AG10803 (cell line): ENCODE measurements at regions not wholly inside any gene's neighbourhood (a gene's known extent, or its start where the extent isn't known, plus 50 kb on each side); places are given as distances from the start of the nearest gene placed in this dataset.
"Not testable (repeated sequence)": the region's sequence is repeated elsewhere in the genome, so short reads cannot be mapped to it uniquely, and the experiment has no call there.

Experiments
- DNase-seq: peaks from one replicate; pipeline ENCODE4 v3.0.0; 2010; ENCODE audit warnings: low read depth
- H3K4me3 ChIP-seq: 2 replicates; pipeline ENCODE4 v1.5.1; 2011; ENCODE audit warnings: mild to moderate bottlenecking, low read length, control low read depth
- TF ChIP-seq, protein P1 (sequence below): conservative IDR thresholded peaks from 2 replicates; pipeline ENCODE4 v1.5.1; 2011; ENCODE audit warnings: mild to moderate bottlenecking, low read length, control low read depth, inconsistent platforms

DNA sequence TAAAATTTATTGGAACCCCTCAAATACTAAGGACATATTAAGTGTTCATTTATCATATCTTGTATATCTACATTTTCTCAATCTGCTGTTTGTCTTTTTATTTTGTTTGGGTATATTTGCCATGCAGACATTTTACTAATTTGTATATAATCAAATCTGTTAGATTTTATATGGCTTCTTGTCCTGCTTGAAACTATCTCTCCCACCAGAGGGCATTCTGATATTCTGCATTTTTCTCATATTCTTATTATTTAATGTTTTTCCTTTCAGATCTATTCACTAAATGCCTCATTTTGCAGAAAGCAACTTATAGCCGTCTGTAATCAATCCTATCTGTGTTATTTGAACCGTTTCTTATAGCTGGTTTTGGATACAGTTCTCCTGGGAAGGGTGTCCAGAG, 745.5 kb downstream of the LRRIQ3 start:
- TF ChIP-seq, protein P1, sequence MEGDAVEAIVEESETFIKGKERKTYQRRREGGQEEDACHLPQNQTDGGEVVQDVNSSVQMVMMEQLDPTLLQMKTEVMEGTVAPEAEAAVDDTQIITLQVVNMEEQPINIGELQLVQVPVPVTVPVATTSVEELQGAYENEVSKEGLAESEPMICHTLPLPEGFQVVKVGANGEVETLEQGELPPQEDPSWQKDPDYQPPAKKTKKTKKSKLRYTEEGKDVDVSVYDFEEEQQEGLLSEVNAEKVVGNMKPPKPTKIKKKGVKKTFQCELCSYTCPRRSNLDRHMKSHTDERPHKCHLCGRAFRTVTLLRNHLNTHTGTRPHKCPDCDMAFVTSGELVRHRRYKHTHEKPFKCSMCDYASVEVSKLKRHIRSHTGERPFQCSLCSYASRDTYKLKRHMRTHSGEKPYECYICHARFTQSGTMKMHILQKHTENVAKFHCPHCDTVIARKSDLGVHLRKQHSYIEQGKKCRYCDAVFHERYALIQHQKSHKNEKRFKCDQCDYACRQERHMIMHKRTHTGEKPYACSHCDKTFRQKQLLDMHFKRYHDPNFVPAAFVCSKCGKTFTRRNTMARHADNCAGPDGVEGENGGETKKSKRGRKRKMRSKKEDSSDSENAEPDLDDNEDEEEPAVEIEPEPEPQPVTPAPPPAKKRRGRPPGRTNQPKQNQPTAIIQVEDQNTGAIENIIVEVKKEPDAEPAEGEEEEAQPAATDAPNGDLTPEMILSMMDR = no peak
- no peak overlapping the region for H3K4me3 ChIP-seq
- no peak for DNase-seq

DNA sequence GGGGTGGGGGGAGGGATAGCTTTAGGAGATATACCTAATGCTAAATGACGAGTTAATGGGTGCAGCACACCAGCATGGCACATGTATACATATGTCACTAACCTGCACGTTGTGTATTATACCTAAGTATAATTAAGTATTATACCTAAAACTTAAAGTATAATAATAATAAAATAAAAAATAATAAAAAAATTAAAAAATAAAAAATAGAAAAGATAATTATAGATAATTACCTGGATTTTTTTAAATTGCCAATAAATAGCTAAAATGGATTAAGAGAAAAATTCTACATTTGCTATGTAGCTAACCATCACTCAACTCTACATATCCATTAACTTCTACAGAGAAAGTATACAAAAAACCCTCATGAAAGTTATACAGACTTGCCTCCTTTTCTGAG, 747.3 kb downstream of the LRRIQ3 start:
- H3K4me3 ChIP-seq, DNase-seq: not testable (repeated sequence)

DNA sequence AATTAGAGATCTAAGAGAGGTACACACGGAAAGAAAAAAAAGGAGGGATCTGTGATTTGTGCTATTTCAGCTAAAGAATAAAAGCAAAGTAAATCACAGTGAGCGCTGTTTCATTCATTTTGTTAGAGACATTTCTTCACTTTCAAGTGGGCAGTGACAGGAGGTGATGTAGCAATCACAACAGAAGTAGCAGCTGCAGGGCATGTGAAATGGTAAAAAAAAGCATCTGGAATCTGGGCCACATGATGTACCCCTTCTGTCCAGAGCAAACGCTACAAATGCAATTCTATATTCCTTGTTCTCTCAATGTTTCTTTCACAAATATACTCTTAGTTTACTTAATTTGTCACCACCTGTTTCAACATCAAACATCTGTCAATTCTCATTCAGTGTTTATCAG, 786.5 kb downstream of the LRRIQ3 start:
- TF ChIP-seq, protein P1 = no peak
- no peak for DNase-seq
- no peak overlapping the region for H3K4me3 ChIP-seq

DNA sequence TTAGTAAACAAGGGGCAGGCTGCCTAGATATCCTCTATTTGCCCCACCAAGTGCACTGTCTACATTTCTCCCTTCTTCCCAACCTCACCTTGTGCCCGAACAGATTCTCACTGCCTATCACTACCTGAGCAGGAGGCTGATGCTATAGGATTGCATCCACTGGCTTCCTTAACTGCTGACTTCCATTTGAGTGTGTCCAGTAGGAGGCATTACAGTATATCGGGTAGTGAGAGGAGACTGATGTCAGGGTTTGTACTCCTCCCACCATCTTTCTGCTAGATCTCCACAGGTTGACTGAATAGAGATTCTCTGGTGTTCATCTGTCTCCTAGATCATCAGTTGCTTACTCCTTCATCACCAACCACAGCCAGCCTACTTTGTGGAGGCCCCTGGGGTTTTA, 796.3 kb downstream of the LRRIQ3 start:
- no peak for DNase-seq
- H3K4me3 ChIP-seq = no peak overlapping the region
- TF ChIP-seq, protein P1 = no peak

DNA sequence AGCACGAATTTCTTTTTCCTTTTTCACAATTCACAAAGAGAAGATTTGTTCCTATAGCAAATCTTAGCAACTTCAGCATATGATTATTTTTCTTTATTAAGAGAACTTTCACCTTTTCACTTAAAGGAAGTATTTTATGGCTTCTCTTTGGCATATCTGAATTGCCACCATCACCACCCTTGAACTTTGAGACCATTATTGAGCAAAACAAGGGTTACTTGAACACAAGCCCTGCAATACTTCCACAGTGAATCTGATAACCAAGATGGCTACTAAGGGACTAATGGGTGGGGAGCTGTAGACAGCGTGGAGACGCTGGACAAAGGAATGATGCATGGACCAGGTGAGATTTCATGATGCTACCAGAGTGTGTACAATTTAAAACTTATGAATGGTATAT, 815.0 kb downstream of the LRRIQ3 start:
- TF ChIP-seq, protein P1 = no peak
- no peak for DNase-seq
- no peak overlapping the region for H3K4me3 ChIP-seq

DNA sequence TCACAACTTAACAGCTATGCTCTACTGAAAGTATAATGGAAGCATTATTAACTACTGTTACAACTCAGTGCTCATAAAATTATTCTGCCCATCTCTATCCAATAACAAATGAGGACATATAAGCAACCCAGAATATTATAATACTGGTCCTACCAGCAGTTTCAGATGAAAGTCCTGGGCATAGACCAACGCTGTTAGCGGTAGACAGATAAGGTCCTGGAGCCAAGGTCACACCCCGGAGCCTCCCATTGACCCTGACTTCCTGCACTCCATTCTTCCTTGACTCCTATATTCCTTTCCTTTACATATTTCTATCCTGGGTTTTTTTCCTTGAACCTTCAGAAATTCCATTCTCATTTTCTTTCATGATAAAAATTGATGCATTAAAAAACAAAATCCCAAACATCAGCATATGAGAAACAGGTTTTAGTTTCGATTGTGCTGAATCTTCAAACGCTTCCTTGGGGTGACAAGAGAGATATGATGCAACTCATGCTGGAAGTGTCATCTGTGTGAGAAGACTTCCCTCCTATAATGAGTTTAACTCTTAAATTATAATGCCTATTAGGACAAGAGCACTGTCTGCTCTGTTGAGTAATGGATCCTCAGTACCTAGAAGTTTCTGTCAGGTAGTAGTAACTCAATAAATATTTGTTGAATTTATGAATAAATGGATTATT, 831.1 kb downstream of the LRRIQ3 start:
- TF ChIP-seq, protein P1 = no peak
- no peak for DNase-seq
- no peak overlapping the region for H3K4me3 ChIP-seq

DNA sequence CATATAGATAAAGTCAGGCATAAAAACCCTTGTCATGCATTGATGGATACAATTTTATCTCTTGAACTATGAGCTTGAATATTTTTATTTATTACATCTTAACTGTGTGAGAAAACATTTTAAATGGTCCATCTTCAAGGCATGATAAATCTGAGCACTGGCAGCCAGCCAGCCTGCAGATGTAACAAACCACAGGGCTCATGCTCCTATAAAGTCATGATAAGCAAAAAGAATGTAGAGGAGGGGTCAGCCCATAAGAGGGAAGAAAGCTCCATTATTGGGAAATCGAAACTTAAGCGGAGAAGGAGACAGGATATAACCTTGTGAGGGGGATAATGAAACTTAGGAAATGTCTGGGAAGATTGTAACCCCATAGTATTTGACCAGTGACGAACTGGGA, 839.0 kb downstream of the LRRIQ3 start:
- no peak for DNase-seq
- H3K4me3 ChIP-seq = no peak overlapping the region
- TF ChIP-seq, protein P1 = no peak

DNA sequence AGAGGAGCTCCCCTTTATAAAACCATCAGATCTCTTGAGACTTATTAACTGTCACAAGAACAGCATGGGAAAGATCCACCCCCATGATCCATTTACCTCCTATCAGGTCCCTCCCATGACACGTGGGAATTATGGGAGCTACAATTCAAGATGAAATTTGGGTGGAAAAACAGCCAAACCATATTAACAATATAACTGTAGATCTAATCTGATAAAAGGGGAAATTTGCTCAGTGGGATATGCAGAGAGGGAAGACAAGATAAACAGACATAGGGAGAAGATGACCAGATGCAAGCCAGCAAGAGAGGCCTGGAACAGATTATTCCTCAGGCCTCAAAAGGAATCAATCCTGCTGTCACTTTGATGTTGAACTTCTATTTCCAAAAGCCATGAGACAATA, 841.5 kb downstream of the LRRIQ3 start:
- TF ChIP-seq, protein P1 = no peak
- no peak for DNase-seq
- H3K4me3 ChIP-seq = no peak overlapping the region
